ENCODE measurements at regions not wholly inside any gene's neighbourhood (a gene's known extent, or its start where the extent isn't known, plus 50 kb on each side); places are given as distances from the start of the nearest gene placed in this dataset.
"Not testable (repeated sequence)": the region's sequence is repeated elsewhere in the genome, so short reads cannot be mapped to it uniquely, and the experiment has no call there.

- no peak overlapping the region for H3K27ac ChIP-seq (ENCODE audit: low read depth in 1 of 3, low read length in 2 of 3)
- FAIRE-seq, result no peak
Measured at GRCh38 chr4:156374894-156375293, 421.2 kb upstream of the CTSO start.

GRCh38 chr4:156374069-156374468 is 420.4 kb upstream of the CTSO start:
- no peak overlapping the region for H3K4me3 ChIP-seq (ENCODE audit: low read depth in 1 of 3, low read length in 3 of 3)
- DNase-seq, result no peak
- no peaks in the 10 kb centered on the region for H3K4me1 ChIP-seq (ENCODE audit: control insufficient read depth in 3 of 3, insufficient read depth in 2 of 3, low read depth in 1 of 3, low read length in 2 of 3)
- no peaks in the 10 kb centered on the region for H3K36me3 ChIP-seq (ENCODE audit: control insufficient read depth in 3 of 3, insufficient read depth in 2 of 3, low read depth in 1 of 3, low read length in 3 of 3)
- FAIRE-seq, result no peak
- 49 to 70% (median 58%) methylated on average over 2 of the region's 2 CpGs for WGBS, 3 donors
- no peaks in the 10 kb centered on the region for H3K9me3 ChIP-seq (ENCODE audit: control insufficient read depth in 2 of 2, insufficient read depth in 1 of 2, low read depth in 1 of 2, low read length in 1 of 2)
- H3K27ac ChIP-seq (ENCODE audit: low read depth in 1 of 3, low read length in 2 of 3), result no peak overlapping the region
- no peaks in the 10 kb centered on the region for H3K27me3 ChIP-seq (ENCODE audit: control insufficient read depth in 3 of 3, insufficient read depth in 3 of 3, low read length in 3 of 3)

More at GRCh38 chr4:156374894-156375293, 421.2 kb upstream of the CTSO start:
- Histone ChIP-seq H3K4me3 (ENCODE audit: low read depth in 1 of 3, low read length in 3 of 3) (no peak overlapping the region), H3K4me1 (ENCODE audit: control insufficient read depth in 3 of 3, insufficient read depth in 2 of 3, low read depth in 1 of 3, low read length in 2 of 3) (no peaks in the 10 kb centered on the region), H3K27me3 (ENCODE audit: control insufficient read depth in 3 of 3, insufficient read depth in 3 of 3, low read length in 3 of 3) (no peaks in the 10 kb centered on the region), H3K9me3 (ENCODE audit: control insufficient read depth in 2 of 2, insufficient read depth in 1 of 2, low read depth in 1 of 2, low read length in 1 of 2) (no peaks in the 10 kb centered on the region), H3K36me3 (ENCODE audit: control insufficient read depth in 3 of 3, insufficient read depth in 2 of 3, low read depth in 1 of 3, low read length in 3 of 3) (no peaks in the 10 kb centered on the region)
- no peak for DNase-seq

DNA sequence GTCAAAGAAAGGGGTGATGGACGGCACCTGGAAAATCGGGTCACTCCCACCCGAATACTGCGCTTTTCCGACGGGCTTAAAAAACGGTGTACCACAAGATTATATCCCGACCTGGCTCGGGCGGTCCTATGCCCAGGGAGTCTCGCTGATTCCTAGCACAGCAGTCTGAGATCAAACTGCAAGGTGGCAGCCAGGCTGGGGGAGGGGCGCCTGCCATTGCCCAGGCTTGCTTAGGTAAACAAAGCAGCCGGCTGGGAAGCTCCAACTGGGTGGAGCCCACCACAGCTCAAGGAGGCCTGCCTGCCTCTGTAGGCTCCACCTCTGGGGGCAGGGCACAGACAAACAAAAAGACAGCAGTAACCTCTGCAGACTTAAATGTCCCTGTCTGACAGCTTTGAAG is 413.8 kb upstream of the CTSO start:
- not testable (repeated sequence) for H3K27ac ChIP-seq (ENCODE audit: low read depth in 1 of 3, low read length in 2 of 3); H3K27me3 ChIP-seq (ENCODE audit: control insufficient read depth in 3 of 3, insufficient read depth in 3 of 3, low read length in 3 of 3); FAIRE-seq; H3K36me3 ChIP-seq (ENCODE audit: control insufficient read depth in 3 of 3, insufficient read depth in 2 of 3, low read depth in 1 of 3, low read length in 3 of 3); H3K4me1 ChIP-seq (ENCODE audit: control insufficient read depth in 3 of 3, insufficient read depth in 2 of 3, low read depth in 1 of 3, low read length in 2 of 3); DNase-seq; H3K4me3 ChIP-seq (ENCODE audit: low read depth in 1 of 3, low read length in 3 of 3); H3K9me3 ChIP-seq (ENCODE audit: control insufficient read depth in 2 of 2, insufficient read depth in 1 of 2, low read depth in 1 of 2, low read length in 1 of 2)
- WGBS, 3 donors, result 51 to 62% (median 61%) methylated on average over 10 to 12 of the region's 13 CpGs

DNA sequence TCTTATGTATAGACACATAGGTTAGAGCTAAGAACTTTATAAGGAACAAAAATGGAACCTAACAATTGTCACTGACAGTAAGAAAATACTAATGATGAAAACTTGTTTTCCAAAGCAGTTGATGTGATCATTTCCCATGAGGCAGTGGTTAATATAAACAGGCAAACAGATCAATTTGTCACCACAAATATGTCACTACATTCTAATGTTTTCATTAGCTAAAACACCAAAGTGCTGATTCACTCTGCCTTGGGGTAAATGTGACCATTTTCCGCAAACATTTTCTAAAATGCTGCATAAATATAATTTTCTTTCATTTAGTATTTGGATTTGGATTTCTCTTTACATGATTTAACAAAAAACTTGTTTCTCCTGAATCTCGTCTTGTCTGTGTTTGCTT is 408.9 kb upstream of the CTSO start:
- H3K27me3 ChIP-seq (ENCODE audit: control insufficient read depth in 3 of 3, insufficient read depth in 3 of 3, low read length in 3 of 3), result no peaks in the 10 kb centered on the region
- no peak overlapping the region for H3K27ac ChIP-seq (ENCODE audit: low read depth in 1 of 3, low read length in 2 of 3)
- DNase-seq (no peak), FAIRE-seq (no peak)
- WGBS, 3 donors, result 36 to 61% (median 48%) methylated on average over 2 of the region's 2 CpGs
- no peak overlapping the region for H3K4me3 ChIP-seq (ENCODE audit: low read depth in 1 of 3, low read length in 3 of 3)
- no peaks in the 10 kb centered on the region for H3K9me3 ChIP-seq (ENCODE audit: control insufficient read depth in 2 of 2, insufficient read depth in 1 of 2, low read depth in 1 of 2, low read length in 1 of 2)
- no peaks in the 10 kb centered on the region for H3K4me1 ChIP-seq (ENCODE audit: control insufficient read depth in 3 of 3, insufficient read depth in 2 of 3, low read depth in 1 of 3, low read length in 2 of 3)
- no peaks in the 10 kb centered on the region for H3K36me3 ChIP-seq (ENCODE audit: control insufficient read depth in 3 of 3, insufficient read depth in 2 of 3, low read depth in 1 of 3, low read length in 3 of 3)

GRCh38 chr4:156347412-156348075 is 393.9 kb upstream of the CTSO start:
- no peak for FAIRE-seq

GRCh38 chr4:156346959-156347385 is 393.3 kb upstream of the CTSO start:
- FAIRE-seq (no peak), DNase-seq (no peak)
- Histone ChIP-seq H3K27me3 (ENCODE audit: control insufficient read depth in 3 of 3, insufficient read depth in 3 of 3, low read length in 3 of 3) (no peaks in the 10 kb centered on the region), H3K36me3 (ENCODE audit: control insufficient read depth in 3 of 3, insufficient read depth in 2 of 3, low read depth in 1 of 3, low read length in 3 of 3) (no peaks in the 10 kb centered on the region), H3K4me3 (ENCODE audit: low read depth in 1 of 3, low read length in 3 of 3) (no peak overlapping the region), H3K9me3 (ENCODE audit: control insufficient read depth in 2 of 2, insufficient read depth in 1 of 2, low read depth in 1 of 2, low read length in 1 of 2) (no peaks in the 10 kb centered on the region), H3K27ac (ENCODE audit: low read depth in 1 of 3, low read length in 2 of 3) (no peak overlapping the region), H3K4me1 (ENCODE audit: control insufficient read depth in 3 of 3, insufficient read depth in 2 of 3, low read depth in 1 of 3, low read length in 2 of 3) (no peaks in the 10 kb centered on the region)

More at GRCh38 chr4:156347412-156348075, 393.9 kb upstream of the CTSO start:
- no peaks in the 10 kb centered on the region for H3K9me3 ChIP-seq (ENCODE audit: control insufficient read depth in 2 of 2, insufficient read depth in 1 of 2, low read depth in 1 of 2, low read length in 1 of 2)
- H3K27me3 ChIP-seq (ENCODE audit: control insufficient read depth in 3 of 3, insufficient read depth in 3 of 3, low read length in 3 of 3), result no peaks in the 10 kb centered on the region
- DNase-seq, result peak; percentile 2 to 57
- no peak overlapping the region for H3K4me3 ChIP-seq (ENCODE audit: low read depth in 1 of 3, low read length in 3 of 3)
- H3K36me3 ChIP-seq (ENCODE audit: control insufficient read depth in 3 of 3, insufficient read depth in 2 of 3, low read depth in 1 of 3, low read length in 3 of 3), result no peaks in the 10 kb centered on the region
- no peak overlapping the region for H3K27ac ChIP-seq (ENCODE audit: low read depth in 1 of 3, low read length in 2 of 3)
- no peaks in the 10 kb centered on the region for H3K4me1 ChIP-seq (ENCODE audit: control insufficient read depth in 3 of 3, insufficient read depth in 2 of 3, low read depth in 1 of 3, low read length in 2 of 3)

- H3K36me3 ChIP-seq (ENCODE audit: control insufficient read depth in 3 of 3, insufficient read depth in 2 of 3, low read depth in 1 of 3, low read length in 3 of 3), result no peaks in the 10 kb centered on the region
- H3K4me1 ChIP-seq (ENCODE audit: control insufficient read depth in 3 of 3, insufficient read depth in 2 of 3, low read depth in 1 of 3, low read length in 2 of 3), result no peaks in the 10 kb centered on the region
- no peak overlapping the region for H3K4me3 ChIP-seq (ENCODE audit: low read depth in 1 of 3, low read length in 3 of 3)
- WGBS, 3 donors, result 66 to 79% (median 78%) methylated on average over 1 of the region's 1 CpG
- no peaks in the 10 kb centered on the region for H3K9me3 ChIP-seq (ENCODE audit: control insufficient read depth in 2 of 2, insufficient read depth in 1 of 2, low read depth in 1 of 2, low read length in 1 of 2)
- FAIRE-seq (no peak), DNase-seq (no peak)
- H3K27ac ChIP-seq (ENCODE audit: low read depth in 1 of 3, low read length in 2 of 3), result no peak overlapping the region
- H3K27me3 ChIP-seq (ENCODE audit: control insufficient read depth in 3 of 3, insufficient read depth in 3 of 3, low read length in 3 of 3), result no peaks in the 10 kb centered on the region
Measured at GRCh38 chr4:156344397-156344796, 390.7 kb upstream of the CTSO start.

GRCh38 chr4:156336511-156336910 is 382.8 kb upstream of the CTSO start:
- no peak for FAIRE-seq
- 82 to 88% (median 84%) methylated on average over 1 of the region's 1 CpG for WGBS, 3 donors

DNA sequence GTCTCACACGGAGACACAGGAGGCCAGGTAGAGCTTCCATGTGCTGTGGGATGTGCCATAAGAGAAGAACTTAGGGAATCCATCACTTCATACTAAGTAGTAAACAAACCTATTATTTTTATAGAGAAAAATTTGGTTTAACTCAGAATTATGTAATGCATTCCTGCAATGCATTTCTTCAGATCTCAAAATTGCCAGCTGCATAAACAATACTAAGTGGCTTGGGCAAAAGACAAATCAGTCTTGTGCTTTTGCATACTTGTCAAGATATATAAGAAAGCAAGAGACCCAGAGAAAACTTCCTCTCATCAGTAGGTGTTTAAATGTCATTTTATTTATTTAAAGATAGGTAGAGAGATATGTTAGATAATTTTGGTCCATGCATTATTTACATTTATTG is 382.1 kb upstream of the CTSO start:
- WGBS, 3 donors, result 92 to 93% (median 92%) methylated on average over 1 of the region's 1 CpG
- H3K27ac ChIP-seq (ENCODE audit: low read depth in 1 of 3, low read length in 2 of 3), result no peak overlapping the region
- FAIRE-seq, result no peak

More at GRCh38 chr4:156336511-156336910, 382.8 kb upstream of the CTSO start:
- Histone ChIP-seq H3K4me1 (ENCODE audit: control insufficient read depth in 3 of 3, insufficient read depth in 2 of 3, low read depth in 1 of 3, low read length in 2 of 3) (no peaks in the 10 kb centered on the region), H3K9me3 (ENCODE audit: control insufficient read depth in 2 of 2, insufficient read depth in 1 of 2, low read depth in 1 of 2, low read length in 1 of 2) (no peaks in the 10 kb centered on the region), H3K27ac (ENCODE audit: low read depth in 1 of 3, low read length in 2 of 3) (no peak overlapping the region), H3K4me3 (ENCODE audit: low read depth in 1 of 3, low read length in 3 of 3) (no peak overlapping the region), H3K36me3 (ENCODE audit: control insufficient read depth in 3 of 3, insufficient read depth in 2 of 3, low read depth in 1 of 3, low read length in 3 of 3) (no peaks in the 10 kb centered on the region), H3K27me3 (ENCODE audit: control insufficient read depth in 3 of 3, insufficient read depth in 3 of 3, low read length in 3 of 3) (no peaks in the 10 kb centered on the region)
- DNase-seq, result no peak

More for the DNA sequence above, 382.1 kb upstream of the CTSO start:
- Histone ChIP-seq H3K4me3 (ENCODE audit: low read depth in 1 of 3, low read length in 3 of 3) (no peak overlapping the region), H3K9me3 (ENCODE audit: control insufficient read depth in 2 of 2, insufficient read depth in 1 of 2, low read depth in 1 of 2, low read length in 1 of 2) (no peaks in the 10 kb centered on the region), H3K36me3 (ENCODE audit: control insufficient read depth in 3 of 3, insufficient read depth in 2 of 3, low read depth in 1 of 3, low read length in 3 of 3) (no peaks in the 10 kb centered on the region), H3K4me1 (ENCODE audit: control insufficient read depth in 3 of 3, insufficient read depth in 2 of 3, low read depth in 1 of 3, low read length in 2 of 3) (no peaks in the 10 kb centered on the region), H3K27me3 (ENCODE audit: control insufficient read depth in 3 of 3, insufficient read depth in 3 of 3, low read length in 3 of 3) (no peaks in the 10 kb centered on the region)
- no peak for DNase-seq

Data from small intestine (tissue), 7 donors.